GM10266 (cell line): ENCODE measurements at regions not wholly inside any gene's neighbourhood (a gene's known extent, or its start where the extent isn't known, plus 50 kb on each side); places are given as distances from the start of the nearest gene placed in this dataset.

Experiments
- DNase-seq: peaks from one replicate; pipeline ENCODE4 v3.0.0; 2012; ENCODE audit errors: extremely low spot score
- CTCF ChIP-seq: IDR thresholded peaks from 2 replicates; pipeline ENCODE4 v1.5.1; 2012; ENCODE audit warnings: mild to moderate bottlenecking, low read depth; ENCODE audit not compliant: control insufficient read depth, insufficient read depth; ENCODE audit errors: missing control alignments

DNA sequence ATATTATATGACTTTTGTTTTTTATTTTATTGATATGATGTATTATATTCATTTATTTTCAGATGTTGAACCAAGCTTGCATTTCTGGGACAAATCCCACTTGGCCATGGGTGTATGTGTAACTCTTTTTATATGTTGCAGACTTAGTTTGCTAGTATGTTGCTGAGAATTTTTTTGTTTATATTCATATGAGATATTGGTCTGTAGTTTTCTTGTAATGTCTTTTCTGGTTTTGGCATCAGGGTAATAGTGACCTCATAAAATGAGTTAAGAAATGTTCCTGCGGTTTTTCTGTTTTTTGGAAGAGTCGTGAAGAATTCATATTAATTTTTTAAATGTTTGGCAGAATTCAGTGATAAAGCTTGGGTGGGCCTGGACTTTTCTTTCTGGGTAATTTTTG lies 88.7 kb downstream of the ASB1 start:
- DNase-seq = no peak
- no peak for TF ChIP-seq CTCF

- no peak for TF ChIP-seq CTCF
- no peak for DNase-seq
Measured at GRCh38 chr2:238517209-238517608, 90.5 kb downstream of the ASB1 start.

- no peak for TF ChIP-seq CTCF
- no peak for DNase-seq
Measured at GRCh38 chr2:238518172-238518820, 91.6 kb downstream of the ASB1 start.

- no peak for DNase-seq
- no peak for TF ChIP-seq CTCF
Measured at GRCh38 chr2:238518821-238519186, 92.1 kb downstream of the ASB1 start.

DNA sequence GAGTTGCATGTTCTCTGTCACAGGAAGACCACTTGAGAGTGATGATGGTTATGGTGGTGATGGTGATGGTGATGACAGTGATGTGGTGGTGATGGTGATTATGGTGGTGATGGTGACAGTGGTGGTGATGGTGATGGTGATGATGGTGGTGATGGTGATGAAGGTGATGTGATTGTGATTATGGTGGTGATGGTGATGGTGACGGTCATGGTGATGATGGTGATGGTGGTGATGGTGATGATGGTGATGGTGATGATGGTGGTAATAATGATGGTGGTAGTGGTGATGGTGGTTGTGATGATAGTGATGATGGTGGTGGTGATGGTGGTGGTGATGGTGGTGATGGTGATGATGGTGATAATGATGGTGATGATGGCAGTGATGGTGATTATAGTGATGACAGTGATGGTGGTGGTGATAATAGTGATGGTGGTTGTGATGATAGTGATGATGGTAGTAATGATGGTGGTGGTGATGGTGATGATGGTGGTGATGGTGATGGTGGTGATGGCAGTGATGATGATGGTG lies 93.7 kb downstream of the ASB1 start:
- no peak for TF ChIP-seq CTCF

GRCh38 chr2:238521002-238521401 lies 94.3 kb downstream of the ASB1 start:
- TF ChIP-seq CTCF = no peak
- no peak for DNase-seq

More for the DNA sequence above, 93.7 kb downstream of the ASB1 start:
- no peak for DNase-seq

- DNase-seq = no peak
- TF ChIP-seq CTCF = no peak
Measured at GRCh38 chr2:238521870-238522269, 95.1 kb downstream of the ASB1 start.
